H1 (cell line): ENCODE measurements at regions not wholly inside any gene's neighbourhood (a gene's known extent, or its start where the extent isn't known, plus 50 kb on each side); places are given as distances from the start of the nearest gene placed in this dataset.

ENCODE experiments used
- CBX8 ChIP-seq: fragments of 300-800, 300-1000 bp; sonication (generic); IDR thresholded peaks from 2 replicates; pipeline ENCODE4 v1.7.1; 2016; ENCODE audit warnings: low read depth, low read length, borderline replicate concordance
- TF ChIP-seq, protein P1 (sequence below): fragments of 300-600 bp; sonication (generic); IDR thresholded peaks from 2 replicates; pipeline ENCODE4 v1.7.1; 2012; ENCODE audit warnings: low read length, moderate library complexity, mild to moderate bottlenecking, inconsistent platforms; ENCODE audit not compliant: insufficient replicate concordance

DNA sequence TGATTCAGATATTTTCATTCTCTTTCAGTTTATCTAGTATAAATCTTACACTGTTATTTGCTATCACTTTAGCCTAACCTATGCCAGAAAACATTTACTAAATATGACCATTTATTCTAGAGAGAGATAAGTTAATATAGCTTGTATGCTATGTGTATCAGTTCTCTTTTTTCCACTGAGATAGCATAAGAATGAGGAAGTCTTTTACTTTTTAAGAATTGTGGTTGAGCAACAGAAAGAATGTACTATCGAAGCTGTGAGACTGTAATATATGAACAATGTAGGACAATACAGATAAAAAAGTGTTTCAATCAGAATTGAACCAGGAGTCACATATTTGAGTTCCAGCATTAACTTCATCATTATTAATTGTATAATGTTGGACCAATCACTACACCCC lies 479.9 kb upstream of the PLXNA2 start (continued):
- TF ChIP-seq, protein P1, sequence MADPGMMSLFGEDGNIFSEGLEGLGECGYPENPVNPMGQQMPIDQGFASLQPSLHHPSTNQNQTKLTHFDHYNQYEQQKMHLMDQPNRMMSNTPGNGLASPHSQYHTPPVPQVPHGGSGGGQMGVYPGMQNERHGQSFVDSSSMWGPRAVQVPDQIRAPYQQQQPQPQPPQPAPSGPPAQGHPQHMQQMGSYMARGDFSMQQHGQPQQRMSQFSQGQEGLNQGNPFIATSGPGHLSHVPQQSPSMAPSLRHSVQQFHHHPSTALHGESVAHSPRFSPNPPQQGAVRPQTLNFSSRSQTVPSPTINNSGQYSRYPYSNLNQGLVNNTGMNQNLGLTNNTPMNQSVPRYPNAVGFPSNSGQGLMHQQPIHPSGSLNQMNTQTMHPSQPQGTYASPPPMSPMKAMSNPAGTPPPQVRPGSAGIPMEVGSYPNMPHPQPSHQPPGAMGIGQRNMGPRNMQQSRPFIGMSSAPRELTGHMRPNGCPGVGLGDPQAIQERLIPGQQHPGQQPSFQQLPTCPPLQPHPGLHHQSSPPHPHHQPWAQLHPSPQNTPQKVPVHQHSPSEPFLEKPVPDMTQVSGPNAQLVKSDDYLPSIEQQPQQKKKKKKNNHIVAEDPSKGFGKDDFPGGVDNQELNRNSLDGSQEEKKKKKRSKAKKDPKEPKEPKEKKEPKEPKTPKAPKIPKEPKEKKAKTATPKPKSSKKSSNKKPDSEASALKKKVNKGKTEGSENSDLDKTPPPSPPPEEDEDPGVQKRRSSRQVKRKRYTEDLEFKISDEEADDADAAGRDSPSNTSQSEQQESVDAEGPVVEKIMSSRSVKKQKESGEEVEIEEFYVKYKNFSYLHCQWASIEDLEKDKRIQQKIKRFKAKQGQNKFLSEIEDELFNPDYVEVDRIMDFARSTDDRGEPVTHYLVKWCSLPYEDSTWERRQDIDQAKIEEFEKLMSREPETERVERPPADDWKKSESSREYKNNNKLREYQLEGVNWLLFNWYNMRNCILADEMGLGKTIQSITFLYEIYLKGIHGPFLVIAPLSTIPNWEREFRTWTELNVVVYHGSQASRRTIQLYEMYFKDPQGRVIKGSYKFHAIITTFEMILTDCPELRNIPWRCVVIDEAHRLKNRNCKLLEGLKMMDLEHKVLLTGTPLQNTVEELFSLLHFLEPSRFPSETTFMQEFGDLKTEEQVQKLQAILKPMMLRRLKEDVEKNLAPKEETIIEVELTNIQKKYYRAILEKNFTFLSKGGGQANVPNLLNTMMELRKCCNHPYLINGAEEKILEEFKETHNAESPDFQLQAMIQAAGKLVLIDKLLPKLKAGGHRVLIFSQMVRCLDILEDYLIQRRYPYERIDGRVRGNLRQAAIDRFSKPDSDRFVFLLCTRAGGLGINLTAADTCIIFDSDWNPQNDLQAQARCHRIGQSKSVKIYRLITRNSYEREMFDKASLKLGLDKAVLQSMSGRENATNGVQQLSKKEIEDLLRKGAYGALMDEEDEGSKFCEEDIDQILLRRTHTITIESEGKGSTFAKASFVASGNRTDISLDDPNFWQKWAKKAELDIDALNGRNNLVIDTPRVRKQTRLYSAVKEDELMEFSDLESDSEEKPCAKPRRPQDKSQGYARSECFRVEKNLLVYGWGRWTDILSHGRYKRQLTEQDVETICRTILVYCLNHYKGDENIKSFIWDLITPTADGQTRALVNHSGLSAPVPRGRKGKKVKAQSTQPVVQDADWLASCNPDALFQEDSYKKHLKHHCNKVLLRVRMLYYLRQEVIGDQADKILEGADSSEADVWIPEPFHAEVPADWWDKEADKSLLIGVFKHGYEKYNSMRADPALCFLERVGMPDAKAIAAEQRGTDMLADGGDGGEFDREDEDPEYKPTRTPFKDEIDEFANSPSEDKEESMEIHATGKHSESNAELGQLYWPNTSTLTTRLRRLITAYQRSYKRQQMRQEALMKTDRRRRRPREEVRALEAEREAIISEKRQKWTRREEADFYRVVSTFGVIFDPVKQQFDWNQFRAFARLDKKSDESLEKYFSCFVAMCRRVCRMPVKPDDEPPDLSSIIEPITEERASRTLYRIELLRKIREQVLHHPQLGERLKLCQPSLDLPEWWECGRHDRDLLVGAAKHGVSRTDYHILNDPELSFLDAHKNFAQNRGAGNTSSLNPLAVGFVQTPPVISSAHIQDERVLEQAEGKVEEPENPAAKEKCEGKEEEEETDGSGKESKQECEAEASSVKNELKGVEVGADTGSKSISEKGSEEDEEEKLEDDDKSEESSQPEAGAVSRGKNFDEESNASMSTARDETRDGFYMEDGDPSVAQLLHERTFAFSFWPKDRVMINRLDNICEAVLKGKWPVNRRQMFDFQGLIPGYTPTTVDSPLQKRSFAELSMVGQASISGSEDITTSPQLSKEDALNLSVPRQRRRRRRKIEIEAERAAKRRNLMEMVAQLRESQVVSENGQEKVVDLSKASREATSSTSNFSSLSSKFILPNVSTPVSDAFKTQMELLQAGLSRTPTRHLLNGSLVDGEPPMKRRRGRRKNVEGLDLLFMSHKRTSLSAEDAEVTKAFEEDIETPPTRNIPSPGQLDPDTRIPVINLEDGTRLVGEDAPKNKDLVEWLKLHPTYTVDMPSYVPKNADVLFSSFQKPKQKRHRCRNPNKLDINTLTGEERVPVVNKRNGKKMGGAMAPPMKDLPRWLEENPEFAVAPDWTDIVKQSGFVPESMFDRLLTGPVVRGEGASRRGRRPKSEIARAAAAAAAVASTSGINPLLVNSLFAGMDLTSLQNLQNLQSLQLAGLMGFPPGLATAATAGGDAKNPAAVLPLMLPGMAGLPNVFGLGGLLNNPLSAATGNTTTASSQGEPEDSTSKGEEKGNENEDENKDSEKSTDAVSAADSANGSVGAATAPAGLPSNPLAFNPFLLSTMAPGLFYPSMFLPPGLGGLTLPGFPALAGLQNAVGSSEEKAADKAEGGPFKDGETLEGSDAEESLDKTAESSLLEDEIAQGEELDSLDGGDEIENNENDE: no peak
- TF ChIP-seq CBX8: no peak
